Mononuclear cell (primary cell): ENCODE measurements at regions not wholly inside any gene's neighbourhood (a gene's known extent, or its start where the extent isn't known, plus 50 kb on each side); places are given as distances from the start of the nearest gene placed in this dataset.
"Not testable (repeated sequence)": the region's sequence is repeated elsewhere in the genome, so short reads cannot be mapped to it uniquely, and the experiment has no call there.

Source experiments
- H3K27me3 ChIP-seq: 2 replicates; pipeline ENCODE4 v1.6.0; 2011; ENCODE audit warnings: low read length, control low read depth; ENCODE audit not compliant: insufficient read depth
- H3K4me1 ChIP-seq: 2 replicates; pipeline ENCODE4 v1.5.1; 2011; ENCODE audit warnings: mild to moderate bottlenecking, low read length, control low read depth; ENCODE audit not compliant: insufficient read depth
- H3K4me3 ChIP-seq: 2 replicates; pipeline ENCODE4 v1.5.1; 2011; ENCODE audit warnings: mild to moderate bottlenecking, low read length, moderate library complexity
- H3K9me3 ChIP-seq: 2 replicates; pipeline ENCODE4 v1.5.1; 2011; ENCODE audit warnings: low read depth, mild to moderate bottlenecking, control low read depth, low read length

DNA sequence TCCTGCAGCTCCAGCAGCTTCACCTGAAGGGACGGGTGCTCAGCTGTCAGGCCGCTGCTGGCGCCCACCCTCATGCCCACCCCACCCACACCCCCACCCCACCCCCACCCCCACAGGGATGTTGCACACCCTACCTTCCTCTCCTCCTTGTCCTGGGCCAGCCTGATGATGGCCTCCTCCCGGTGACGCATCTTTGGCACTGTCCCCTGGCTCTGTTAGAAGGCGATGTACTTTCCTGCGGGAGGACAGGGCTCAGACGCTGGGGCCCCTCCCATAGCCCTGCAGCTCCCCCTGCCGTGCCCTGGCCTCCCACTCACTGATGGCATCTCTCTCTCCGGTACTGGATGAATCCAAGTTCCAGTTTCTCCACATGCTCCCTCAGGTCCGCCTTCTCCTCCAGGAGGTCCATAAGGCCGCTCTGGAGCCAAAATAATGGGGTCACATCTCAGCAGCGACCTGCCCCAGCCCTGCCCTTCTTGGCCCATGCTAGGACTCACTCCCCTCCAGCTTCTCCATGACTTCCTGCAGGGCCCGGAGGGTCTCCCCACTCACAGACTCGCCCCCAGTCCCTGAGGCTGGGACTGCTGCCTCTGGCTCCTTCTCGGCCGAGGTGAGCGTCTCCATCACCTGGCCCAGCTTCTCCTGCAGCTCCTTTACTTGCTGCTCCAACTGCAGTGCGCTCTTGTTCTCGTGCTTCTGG is 55.2 kb downstream of the GOLGA8B start:
- H3K4me1 ChIP-seq, H3K27me3 ChIP-seq, H3K9me3 ChIP-seq, H3K4me3 ChIP-seq: not testable (repeated sequence)

DNA sequence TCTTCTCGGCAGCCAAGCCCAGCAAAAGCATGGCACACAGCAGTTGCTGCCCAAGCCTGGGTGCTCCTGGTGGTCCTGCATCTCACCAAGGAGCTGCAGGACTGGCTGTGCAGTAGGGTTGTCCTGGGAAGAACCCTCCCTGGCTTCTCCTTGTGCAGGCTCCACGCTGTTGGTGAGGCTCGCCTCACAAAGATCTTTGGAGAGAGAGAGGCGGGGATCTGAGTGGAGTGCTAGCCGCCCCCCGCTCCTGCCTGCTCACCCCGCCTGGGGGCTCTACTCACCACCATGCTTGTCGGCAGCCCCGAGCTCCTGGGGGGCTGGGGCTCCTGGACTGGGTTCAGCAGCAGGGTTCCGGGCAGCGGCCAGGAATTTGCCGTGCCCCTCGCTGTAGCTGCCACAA is 55.8 kb downstream of the GOLGA8B start:
- not testable (repeated sequence) for H3K9me3 ChIP-seq, H3K27me3 ChIP-seq, H3K4me3 ChIP-seq, H3K4me1 ChIP-seq

DNA sequence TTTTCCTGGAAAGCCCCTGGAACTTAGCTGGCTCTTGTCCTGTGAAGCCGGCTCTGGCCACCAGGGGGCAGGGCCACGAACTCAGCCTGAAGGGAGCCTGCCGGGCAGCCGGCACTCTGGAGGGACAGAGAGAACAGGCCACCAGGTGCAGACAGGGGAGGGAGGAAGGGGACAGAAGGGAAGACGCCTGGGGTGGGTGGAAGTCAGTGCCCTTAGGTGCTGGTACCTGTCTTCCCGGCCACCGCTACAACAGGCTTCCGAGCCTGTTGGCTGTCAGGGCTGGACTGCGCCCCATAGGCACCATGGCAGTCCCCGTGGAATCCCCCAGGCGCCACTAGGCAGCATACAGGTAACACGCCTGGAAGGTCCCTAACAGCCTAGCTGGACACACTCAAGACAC is 59.6 kb downstream of the GOLGA8B start:
- not testable (repeated sequence) for H3K4me3 ChIP-seq, H3K4me1 ChIP-seq, H3K9me3 ChIP-seq, H3K27me3 ChIP-seq

DNA sequence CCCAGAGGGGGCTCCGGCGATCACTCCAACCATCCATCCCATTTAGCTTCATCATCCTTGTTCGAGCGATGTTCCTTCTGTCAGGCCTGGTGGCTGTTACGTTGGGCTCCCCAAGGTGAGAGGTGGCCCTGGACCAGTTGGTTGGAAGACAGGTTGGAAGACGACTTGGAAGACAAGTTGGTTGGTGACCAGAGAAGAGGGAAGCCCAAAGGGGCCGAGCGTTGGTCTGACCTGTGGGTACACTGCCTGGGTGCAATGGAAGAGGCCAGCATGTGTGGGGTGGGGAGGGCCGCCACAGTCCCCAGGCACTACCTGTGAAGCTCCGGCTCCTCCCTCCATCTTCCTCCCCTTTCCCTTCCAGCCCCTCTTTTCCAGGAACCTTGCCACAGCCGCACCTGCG is 60.9 kb downstream of the GOLGA8B start:
- H3K9me3 ChIP-seq, H3K4me1 ChIP-seq, H3K4me3 ChIP-seq, H3K27me3 ChIP-seq: not testable (repeated sequence)

DNA sequence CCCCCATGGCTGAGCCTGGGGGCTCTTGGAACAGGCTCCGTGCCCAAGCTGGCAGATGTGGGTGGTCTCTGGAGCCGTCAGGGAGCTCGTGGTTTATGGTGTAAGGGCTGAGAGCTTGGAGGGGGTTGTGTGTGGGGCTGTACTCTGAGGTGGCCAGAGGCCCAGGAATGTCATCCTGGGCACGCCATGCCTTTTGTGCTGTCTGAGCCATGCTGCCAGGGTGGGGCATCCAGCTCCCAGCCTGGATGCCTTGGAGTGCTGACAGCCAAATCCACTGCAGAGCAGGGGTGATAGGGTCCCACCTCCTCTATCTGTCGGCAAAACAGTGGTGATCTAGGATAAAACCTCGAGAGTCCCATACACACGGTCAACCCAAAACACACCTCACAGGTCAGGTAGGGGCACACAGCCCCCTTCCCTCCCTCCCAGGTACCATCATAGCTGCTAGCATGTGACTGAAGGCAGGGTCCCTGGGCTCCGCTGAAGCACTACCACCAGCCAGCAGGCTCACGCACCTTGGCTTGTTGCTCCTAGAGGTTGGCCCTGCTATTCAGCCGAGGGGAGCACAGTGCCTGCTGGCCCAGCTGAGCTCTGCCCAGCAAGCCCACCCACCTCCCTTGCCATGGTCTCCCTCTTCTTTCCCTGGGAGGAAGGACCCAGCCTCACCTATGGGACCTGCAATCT is 61.5 kb downstream of the GOLGA8B start:
- H3K4me1 ChIP-seq, H3K27me3 ChIP-seq, H3K9me3 ChIP-seq, H3K4me3 ChIP-seq: not testable (repeated sequence)

DNA sequence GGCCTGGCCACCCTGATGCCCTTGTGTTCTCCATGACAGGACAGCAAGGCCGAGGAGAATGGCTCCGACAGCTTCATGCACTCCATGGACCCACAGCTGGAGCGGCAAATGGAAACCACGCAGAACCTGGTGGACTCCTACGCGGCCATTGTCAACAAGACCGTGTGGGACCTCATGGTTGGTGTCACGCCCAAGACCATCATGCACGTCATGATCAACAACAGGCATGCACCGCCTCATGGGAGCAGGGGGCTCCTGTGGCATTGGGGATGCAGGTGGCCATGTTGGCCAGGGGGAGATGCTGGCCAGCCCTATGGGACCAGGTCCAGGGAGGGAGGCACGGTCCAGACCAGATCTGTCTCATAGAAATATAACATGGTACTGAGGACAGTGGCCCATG is 62.9 kb downstream of the GOLGA8B start:
- Histone ChIP-seq H3K9me3 (no peaks in the 10 kb centered on the region), H3K4me1 (no peaks in the 10 kb centered on the region), H3K27me3 (peaks cover 11% of the 10 kb centered on the region), H3K4me3 (no peak overlapping the region)

DNA sequence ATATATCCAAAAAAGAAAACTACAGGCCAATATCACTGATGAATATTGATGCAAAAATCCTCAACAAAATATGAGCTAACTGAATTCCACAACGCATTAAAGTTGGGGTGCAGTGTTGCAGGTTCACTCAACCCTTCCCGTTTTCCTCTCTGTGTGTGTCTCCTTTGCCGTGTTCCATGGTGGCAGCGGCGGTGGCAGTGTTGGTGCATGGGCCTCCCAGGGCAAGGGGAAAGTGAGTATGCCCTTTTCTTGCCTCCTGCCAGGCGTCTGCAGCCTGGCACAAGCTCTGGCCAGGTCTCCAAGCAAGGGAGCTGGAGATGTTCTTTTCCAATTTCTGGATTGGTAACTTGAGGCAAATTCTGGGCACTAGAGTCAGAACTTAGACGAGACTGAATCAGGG is 63.4 kb downstream of the GOLGA8B start:
- H3K4me3 ChIP-seq, H3K4me1 ChIP-seq, H3K9me3 ChIP-seq: not testable (repeated sequence)
- peaks cover 17% of the 10 kb centered on the region for H3K27me3 ChIP-seq

DNA sequence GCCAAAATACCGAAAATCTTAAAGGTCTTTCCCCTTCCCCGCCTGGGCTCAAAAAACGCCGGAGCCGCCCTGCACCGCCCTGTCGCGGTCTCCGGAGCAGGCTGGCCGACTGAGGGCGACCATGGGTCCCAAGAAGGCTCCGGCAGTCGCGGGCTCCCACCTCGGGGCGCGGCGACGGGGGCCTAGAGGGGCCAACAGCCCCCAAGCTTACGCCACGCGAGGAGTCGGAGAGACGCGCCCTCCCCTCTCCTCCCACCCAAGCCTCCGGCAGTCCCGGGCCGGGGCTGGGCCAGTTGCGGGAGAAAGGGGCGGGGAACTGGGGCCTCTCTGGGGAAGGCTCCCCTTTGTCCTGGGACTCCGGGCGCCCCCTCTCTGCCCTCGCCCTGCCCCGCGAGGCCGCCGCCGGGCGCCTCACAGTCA is 69.2 kb downstream of the GOLGA8B start:
- H3K9me3 ChIP-seq: no peaks in the 10 kb centered on the region
- peak overlapping the region; percentile 20 for H3K4me3 ChIP-seq
- H3K27me3 ChIP-seq: peaks cover 56% of the 10 kb centered on the region
- H3K4me1 ChIP-seq: peaks cover 10% of the 10 kb centered on the region

DNA sequence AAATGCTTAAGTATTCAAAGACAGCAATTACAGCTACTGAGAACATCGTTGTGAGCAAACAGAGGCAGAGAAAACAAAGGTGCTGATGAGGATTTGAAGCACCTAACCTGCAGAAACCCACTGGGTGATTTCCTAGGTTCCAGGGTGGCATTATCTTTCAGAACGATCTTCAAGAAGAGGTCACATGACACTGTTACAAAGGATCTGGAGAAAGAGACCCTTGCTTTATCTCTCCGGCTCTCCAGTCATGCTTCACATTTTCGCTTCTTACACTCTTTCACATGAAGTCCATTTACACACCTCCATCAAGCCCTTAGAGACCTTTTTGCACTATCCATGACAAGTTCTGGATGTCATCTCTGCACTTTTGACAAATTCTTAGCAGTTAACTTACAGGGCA is 70.8 kb downstream of the GOLGA8B start:
- H3K27me3 ChIP-seq: peaks cover 64% of the 10 kb centered on the region
- no peaks in the 10 kb centered on the region for H3K9me3 ChIP-seq
- H3K4me3 ChIP-seq: no peak overlapping the region
- H3K4me1 ChIP-seq: peaks cover 10% of the 10 kb centered on the region

DNA sequence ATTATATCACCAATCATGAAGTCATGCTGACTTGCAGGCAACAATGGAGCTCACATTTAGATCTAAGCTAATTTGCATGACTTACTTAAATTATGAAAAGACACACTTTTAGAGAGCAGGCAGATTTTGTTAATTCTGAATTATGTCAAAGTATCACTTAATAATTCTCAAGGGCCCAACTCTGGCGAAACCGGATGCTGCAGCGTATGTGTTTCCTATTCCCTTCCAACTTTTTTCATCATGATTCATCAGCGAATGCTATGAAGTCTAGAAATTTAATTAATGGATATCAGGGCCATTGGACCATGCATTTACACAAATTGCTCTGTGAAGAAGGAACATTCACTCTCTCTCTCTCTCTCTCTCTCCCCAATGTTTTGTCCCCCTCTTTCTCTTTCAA is 63.5 kb upstream of the GOLGA8A start:
- no peak overlapping the region for H3K4me3 ChIP-seq
- no peaks in the 10 kb centered on the region for H3K4me1 ChIP-seq
- H3K27me3 ChIP-seq: peaks cover 52% of the 10 kb centered on the region
- H3K9me3 ChIP-seq: no peaks in the 10 kb centered on the region

DNA sequence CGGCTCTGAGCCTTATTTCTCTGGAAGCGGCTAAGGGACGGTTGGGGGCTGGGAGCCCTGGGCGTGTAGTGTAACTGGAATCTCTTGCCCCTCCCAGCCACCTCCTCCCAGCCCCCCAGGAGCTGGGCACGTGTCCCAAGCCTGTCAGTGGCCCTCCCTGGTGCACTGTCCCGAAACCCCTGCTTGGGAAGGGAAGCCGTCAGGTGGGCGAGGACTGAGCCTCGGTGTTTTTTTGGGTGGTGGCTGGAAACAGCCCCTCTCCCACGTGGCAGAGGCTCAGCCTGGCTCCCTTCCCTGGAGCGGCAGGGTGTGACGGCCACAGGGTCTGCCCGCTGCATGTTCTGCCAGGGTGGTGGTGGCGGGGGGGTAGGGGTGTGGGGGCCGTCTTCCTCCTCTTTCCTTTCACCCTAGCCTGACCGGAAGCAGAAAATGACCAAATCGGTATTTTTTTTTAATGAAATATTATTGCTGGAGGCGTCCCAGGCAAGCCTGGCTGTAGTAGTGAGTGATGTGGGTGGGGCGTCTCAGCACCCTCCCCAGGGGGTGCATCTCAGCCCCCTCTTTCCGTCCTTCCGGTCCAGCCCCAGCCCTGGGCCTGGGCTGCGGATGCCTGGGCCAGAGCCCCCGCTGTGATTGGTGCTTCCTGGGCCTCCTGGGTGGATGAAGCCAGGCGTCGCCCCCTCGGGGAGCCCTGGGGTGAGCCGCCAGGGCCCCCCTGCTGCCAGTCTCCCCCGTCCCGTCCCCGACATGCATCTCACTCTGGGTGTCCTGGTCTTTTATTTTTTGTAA is 58.8 kb upstream of the GOLGA8A start:
- H3K27me3 ChIP-seq: peaks cover 83% of the 10 kb centered on the region
- H3K4me1 ChIP-seq: no peaks in the 10 kb centered on the region
- H3K4me3 ChIP-seq: no peak overlapping the region
- H3K9me3 ChIP-seq: peaks cover 2% of the 10 kb centered on the region

DNA sequence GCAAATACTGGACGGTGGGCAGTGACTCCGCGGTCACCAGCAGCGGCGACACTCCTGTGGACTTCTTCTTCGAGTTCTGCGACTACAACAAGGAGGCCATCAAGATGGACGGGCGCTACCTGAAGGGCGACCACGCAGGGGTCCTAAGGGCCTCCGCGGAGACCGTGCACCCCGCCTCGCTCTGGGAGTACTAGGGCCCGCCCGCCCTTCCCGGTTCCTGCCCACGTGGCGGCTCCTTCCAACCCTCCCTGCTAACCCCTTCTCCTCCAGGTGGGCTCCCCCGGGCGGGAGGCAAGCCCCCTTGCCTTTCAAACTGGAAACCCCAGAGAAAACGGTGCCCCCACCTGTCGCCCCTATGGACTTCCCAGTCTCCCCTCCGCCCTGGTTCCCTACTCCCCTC is 58.1 kb upstream of the GOLGA8A start:
- H3K27me3 ChIP-seq: peaks cover 83% of the 10 kb centered on the region
- H3K4me3 ChIP-seq, H3K4me1 ChIP-seq, H3K9me3 ChIP-seq: not testable (repeated sequence)

DNA sequence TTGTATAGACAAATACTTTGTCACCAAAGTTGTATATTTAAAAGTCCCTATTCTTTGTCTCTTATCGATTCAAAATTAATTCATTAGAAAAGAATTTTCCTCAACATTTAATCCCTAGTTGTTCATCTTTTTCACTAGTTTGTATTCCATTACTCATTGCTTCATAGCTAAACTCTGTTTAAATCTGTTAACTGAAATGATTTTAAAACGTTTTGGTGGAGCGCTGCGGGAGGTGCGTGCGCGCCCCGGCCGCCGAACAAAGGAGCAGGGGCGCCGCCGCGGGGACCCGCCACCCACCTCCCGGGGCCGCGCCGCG is 56.4 kb upstream of the GOLGA8A start:
- peaks cover 79% of the 10 kb centered on the region for H3K27me3 ChIP-seq

DNA sequence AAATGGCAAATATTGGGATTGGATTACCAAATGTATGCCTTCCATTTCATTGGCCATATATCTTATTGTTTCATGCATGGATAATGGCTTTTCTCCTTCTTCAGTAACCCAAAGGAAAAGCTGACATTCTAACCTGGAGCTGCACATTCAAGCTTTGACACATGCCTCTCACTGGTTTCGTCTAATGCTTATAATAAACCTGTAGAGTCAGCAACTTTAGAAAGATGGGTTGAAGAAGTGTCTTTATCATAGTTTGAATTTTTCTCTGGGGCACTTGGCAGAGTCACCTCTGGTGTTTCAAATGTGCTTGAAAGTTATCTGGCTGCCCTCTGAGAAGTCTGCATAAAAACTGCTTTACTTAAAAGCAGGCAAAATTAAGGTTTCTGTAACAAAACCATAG is 55.4 kb upstream of the GOLGA8A start:
- H3K27me3 ChIP-seq: peaks cover 77% of the 10 kb centered on the region
- H3K9me3 ChIP-seq: peaks cover 7% of the 10 kb centered on the region
- no peaks in the 10 kb centered on the region for H3K4me1 ChIP-seq
- no peak overlapping the region for H3K4me3 ChIP-seq

More for the DNA sequence above, 56.4 kb upstream of the GOLGA8A start:
- Histone ChIP-seq H3K4me1 (no peaks in the 10 kb centered on the region), H3K4me3 (no peak overlapping the region), H3K9me3 (peaks cover 7% of the 10 kb centered on the region)

DNA sequence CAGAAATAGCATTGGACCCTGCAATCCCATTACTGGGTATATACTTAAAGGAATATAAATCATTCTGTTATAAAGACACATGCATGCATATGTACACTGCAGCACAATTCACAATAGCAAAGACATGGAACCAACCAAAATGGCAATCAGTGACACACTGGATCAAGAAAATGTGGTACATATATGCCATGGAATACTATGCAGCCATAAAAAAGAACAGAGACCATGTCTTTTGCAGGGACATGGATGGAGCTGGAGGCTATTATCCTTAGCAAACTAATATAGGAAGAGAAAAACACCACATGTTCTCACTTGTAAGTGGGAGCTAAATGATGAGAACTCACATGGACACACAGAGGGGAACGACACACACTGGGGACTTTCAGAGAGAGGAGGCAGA is 53.9 kb upstream of the GOLGA8A start:
- H3K4me1 ChIP-seq: not testable (repeated sequence)
- H3K27me3 ChIP-seq: peaks cover 62% of the 10 kb centered on the region

More for the DNA sequence above, 53.9 kb upstream of the GOLGA8A start:
- not testable (repeated sequence) for H3K9me3 ChIP-seq, H3K4me3 ChIP-seq
